Right ventricle myocardium inferior (tissue), 1 donor: ENCODE measurements at regions not wholly inside any gene's neighbourhood (a gene's known extent, or its start where the extent isn't known, plus 50 kb on each side); places are given as distances from the start of the nearest gene placed in this dataset.
"Not testable (repeated sequence)": the region's sequence is repeated elsewhere in the genome, so short reads cannot be mapped to it uniquely, and the experiment has no call there.

Experiments
- ATAC-seq: fragments of 200-7000 bp; cut with Tn5 transposase; one replicate; pipeline ENCODE4 v1.9.1; 2020; ENCODE audit warnings: mild to moderate bottlenecking, moderate library complexity
- DNase-seq: peaks from one replicate; pipeline ENCODE4 v3.0.0; 2021; ENCODE audit errors: missing footprints
- intact Hi-C: fragments of 100-400 bp; cut with DNase I; formaldehyde crosslinking; loops from one replicate; pipeline ENCODE4 v1.11.0; 2022
- donor health status: DM: no; HTN: yes; CAD: no; lungs with severe emphysema.

- ATAC-seq = no peak
- intact Hi-C loops = no loop called here
- no peak for DNase-seq
Observed at GRCh38 chr17:82998637-82999036, 80.8 kb upstream of the METRNL start.

DNA sequence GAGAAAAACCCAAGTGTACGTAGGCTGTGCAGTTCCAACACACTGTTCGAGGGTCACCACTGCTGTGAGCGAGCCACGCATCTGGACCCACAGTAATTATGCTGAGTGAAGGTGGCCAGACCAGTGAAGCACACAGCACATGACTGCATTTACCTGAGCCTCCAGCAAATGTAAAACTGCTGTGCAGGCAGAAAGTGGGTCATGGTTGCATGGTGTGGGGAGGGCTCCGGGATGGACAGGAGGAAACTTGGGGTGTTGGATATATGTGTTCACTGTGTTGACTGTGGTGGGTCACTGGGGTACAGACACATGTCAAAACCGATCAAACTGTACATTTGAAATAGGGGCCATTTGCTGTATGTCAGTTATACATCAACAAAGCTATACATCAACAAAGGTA, 78.7 kb upstream of the METRNL start:
- DNase-seq = no peak
- intact Hi-C loops = no loop called here
- no peak for ATAC-seq

- intact Hi-C loops = no loop called here
- ATAC-seq = no peak
- DNase-seq = no peak
Observed at GRCh38 chr17:83002118-83002805, 77.1 kb upstream of the METRNL start.

- ATAC-seq = no peak
- intact Hi-C loops = no loop called here
- no peak for DNase-seq
Observed at GRCh38 chr17:83004791-83005380, 74.5 kb upstream of the METRNL start.

DNA sequence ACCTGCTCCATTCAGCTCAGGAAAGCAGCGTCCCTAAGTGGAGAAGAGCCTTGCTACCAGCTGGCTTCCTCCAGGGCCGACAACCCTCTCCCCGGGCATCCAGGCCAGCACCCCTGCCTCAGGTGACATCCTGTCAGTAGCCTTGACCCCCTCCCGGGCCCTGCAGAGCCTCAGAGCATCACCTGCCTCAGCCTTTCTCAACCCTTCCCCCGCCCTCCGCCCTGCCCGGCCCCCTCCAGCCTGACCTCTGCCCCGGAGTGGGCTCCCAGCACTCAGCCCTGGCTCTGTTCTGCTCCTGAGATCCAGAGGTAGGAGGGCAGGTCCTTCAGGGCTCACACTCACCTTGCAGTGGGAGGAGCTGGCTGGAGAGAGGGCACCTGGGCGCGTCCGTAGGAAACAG, 73.8 kb upstream of the METRNL start:
- DNase-seq = no peak
- intact Hi-C loops = no loop called here
- no peak for ATAC-seq

DNA sequence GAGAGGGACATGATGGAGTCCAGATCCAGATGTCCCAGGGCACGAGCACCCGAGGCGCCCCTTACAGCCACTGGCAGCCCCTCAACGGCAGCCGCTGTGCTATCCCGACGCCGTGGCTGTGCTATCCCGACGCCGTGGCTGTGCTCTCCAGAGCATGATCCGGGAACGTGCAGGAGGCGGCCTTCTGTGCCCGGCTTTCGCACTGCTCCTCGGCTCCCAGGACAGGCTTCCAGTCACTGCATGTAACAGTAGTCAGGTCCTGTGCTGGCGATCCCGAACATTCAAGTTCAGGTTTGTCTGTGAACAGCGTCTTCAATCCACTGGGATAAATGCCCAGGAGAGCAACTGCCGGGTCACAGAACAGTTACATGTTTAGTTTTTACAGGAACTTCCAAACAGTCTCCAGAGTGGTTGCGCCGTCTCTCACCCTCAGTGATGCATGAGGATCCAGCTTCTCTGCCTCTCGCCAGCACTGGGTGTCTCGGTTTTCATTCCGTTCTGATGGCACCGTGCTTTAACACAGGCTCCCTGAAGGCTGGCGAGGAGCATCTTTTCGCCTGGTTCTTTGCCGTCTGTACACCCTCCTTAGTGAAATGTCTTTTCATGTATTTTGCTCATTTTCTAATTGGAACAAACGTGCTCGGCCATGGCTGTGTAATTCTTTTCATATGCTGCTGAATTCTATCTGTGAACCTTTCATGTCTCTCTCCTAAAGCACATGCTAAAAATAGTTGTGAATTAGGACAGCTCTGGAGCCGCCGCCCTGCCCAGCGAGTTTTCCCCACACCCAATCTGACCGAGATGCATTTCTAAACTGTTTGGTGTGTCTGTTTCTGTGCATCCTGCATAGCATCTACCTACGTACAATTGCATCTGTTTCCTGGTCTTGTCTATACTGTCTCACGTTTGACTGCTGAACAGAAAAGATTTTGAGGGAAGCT, 72.6 kb upstream of the METRNL start:
- DNase-seq (no peak), ATAC-seq (peak; percentile 58)
- intact Hi-C loops = no loop called here

GRCh38 chr17:83007504-83008185, 71.8 kb upstream of the METRNL start:
- intact Hi-C loops = no loop called here
- DNase-seq (no peak), ATAC-seq (no peak)

GRCh38 chr17:83008186-83008510, 71.3 kb upstream of the METRNL start:
- DNase-seq (no peak), ATAC-seq (no peak)
- intact Hi-C loops = no loop called here

DNA sequence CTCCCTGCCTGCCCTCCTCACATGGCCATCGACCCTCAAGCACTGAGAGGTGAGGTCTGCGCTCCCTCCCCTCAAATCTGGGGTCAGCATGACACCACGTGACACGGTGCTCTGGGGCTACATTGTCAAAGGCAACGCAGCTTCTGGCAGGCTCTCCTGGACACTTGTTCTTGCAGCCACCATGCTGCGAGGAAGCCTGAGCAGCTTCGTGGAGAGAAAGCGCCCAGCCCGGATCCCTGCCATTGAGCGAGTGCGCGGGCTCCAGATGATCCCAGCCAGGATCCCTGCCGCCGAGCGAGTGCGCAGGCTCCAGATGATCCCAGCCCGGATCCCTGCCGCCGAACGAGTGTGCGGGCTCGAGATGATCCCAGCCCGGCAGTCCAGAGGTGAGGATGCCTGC, 70.9 kb upstream of the METRNL start:
- intact Hi-C loops = no loop called here
- DNase-seq = no peak
- ATAC-seq = no peak

DNA sequence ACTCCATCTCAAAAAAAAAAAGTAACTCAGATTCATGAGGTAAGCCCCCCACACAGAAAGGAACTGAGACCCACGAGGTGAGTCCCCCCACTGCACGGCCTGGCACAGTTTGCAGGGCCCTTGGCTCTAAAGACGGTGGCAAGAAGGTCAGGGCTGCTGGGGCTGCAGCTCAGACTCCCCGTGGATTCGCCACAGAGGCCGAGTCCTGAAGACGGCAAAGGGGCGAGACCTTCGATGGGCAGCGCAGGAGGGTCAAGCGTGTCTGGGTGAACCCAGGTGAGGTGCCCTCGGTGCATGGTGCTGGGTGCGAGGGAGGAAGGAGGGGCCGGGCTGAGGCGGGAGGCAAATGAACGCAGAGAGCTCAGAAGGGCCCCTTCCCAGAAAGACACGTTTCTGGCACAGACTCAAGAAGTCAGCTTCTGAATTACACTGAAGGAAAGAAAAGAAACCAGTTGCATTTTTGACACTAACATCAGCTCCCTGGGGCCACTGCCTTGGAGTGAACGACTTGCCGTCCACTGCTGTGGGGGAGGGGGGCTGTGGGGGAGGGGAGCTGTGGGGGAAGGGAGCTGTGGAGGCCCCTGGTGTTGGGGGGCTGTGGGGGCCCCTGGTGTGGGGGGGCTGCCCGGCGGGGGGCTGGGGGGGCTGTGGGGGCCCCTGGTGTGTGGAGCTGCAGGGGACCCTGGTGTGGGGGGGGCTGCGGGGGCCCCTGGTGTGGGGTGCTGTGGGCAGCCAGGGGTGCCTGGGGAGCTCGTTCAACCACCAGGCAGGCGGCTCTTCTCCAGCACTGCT, 69.8 kb upstream of the METRNL start:
- no peak for ATAC-seq

GRCh38 chr17:83010206-83011200, 68.9 kb upstream of the METRNL start:
- no peak for DNase-seq
- intact Hi-C loops = no loop called here
- no peak for ATAC-seq

More for the DNA sequence above, 69.8 kb upstream of the METRNL start:
- intact Hi-C loops = no loop called here
- DNase-seq = no peak

- ATAC-seq, DNase-seq, intact Hi-C loops: not testable (repeated sequence)
Observed at GRCh38 chr17:83011676-83012075, 67.7 kb upstream of the METRNL start.

DNA sequence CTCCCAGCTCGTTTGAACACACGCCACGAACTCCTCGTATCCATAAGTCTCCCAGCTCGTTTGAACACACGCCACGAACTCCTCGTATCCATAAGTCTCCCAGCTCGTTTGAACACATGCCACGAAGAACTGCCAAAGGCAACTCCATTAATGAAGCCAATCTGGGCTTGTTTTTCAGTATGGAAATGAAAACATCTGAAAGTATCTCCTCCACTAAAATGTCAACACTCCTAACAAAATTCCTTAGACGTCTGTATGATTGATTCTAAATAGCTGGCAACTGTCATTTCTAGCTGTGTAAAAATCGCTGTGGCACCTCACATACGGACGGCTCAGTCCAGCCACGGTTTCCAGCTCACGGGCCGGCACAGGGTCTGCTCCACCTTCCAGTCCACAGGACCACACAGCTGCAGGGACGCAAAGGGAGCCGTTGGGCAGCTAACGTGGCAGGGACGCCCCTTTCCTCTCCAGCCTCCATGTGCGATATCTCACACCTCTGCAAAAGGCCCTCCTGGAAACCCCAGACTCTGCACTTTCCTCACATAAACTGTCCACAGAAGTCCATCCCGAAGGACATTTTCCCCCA, 67.1 kb upstream of the METRNL start:
- intact Hi-C loops = no loop called here
- no peak for ATAC-seq
- DNase-seq = no peak

DNA sequence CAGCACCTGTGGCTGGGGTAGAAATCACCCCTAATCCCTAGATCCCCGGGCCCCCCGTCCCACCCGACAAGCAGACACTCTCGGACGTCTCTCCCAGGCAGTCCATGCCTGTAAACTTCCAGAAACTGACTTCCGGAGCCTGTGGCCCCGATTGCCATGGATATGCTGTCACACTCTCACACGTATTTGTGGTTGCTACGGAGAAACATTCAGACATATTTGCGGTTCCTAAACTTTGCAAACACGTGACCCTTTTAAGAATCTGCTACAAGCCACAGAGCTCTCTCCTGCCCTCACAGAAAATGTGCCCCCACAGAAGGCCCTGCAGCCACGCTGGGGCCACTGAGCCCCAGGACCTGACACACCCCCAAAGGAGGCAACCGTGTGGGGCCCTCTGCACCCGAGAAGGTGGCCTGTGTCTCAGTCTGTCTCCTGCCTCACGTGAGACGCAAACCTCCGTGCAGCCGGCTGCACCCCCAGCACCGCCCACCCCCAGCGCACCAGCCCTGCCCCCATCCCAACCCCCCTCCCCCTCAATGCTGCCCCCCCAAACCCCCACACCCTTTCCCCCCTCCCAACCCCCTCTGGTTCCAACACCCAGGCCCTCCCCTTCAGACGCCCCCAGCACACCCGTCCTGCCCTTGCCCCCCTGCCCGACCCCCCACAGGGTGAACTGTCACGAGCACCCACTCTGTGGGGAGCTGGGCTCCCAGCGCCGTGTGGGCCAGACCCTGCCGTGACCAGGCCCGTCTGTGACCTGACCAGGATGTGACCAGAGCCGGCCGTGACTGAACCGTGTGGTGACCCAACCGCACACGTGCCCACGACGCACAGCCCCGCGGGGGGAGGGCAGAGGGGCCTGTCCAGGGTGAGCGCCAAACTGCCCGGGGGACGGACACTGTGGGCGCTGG, 66.3 kb upstream of the METRNL start:
- ATAC-seq (no peak), DNase-seq (no peak)
- intact Hi-C loops = no loop called here

GRCh38 chr17:83013779-83014117, 65.7 kb upstream of the METRNL start:
- intact Hi-C loops = no loop called here
- no peak for ATAC-seq
- DNase-seq = no peak

- DNase-seq (no peak), ATAC-seq (no peak)
- intact Hi-C loops = no loop called here
Observed at GRCh38 chr17:83014297-83014696, 65.1 kb upstream of the METRNL start.
